Amygdala (tissue), 56 donors: ENCODE measurements at regions not wholly inside any gene's neighbourhood (a gene's known extent, or its start where the extent isn't known, plus 50 kb on each side); places are given as distances from the start of the nearest gene placed in this dataset.
"Not testable (repeated sequence)": the region's sequence is repeated elsewhere in the genome, so short reads cannot be mapped to it uniquely, and the experiment has no call there.

Source experiments
- DNase-seq, 56 donors: peaks; one replicate each; lab custom pipeline; 2025; lab: John Stamatoyannopoulos, UW

- DNase-seq, result not testable (repeated sequence)
Observed at GRCh38 chr13:18248533-18249240, 932.9 kb downstream of the TUBA3C start.

- not testable (repeated sequence) for DNase-seq
Observed at GRCh38 chr13:18240086-18240485, 941.5 kb downstream of the TUBA3C start.

GRCh38 chr13:18238586-18238985, 943.0 kb downstream of the TUBA3C start:
- DNase-seq, result not testable (repeated sequence)

GRCh38 chr13:18236528-18236815, 945.2 kb downstream of the TUBA3C start:
- no peak for DNase-seq

GRCh38 chr13:18235756-18236527, 945.7 kb downstream of the TUBA3C start:
- DNase-seq, result no peak

- DNase-seq, result no peak
Observed at GRCh38 chr13:18235172-18235571, 946.5 kb downstream of the TUBA3C start.

GRCh38 chr13:18234451-18234850, 947.2 kb downstream of the TUBA3C start:
- DNase-seq, result not testable (repeated sequence)

- DNase-seq, result no peak
Observed at GRCh38 chr13:18233783-18234299, 947.8 kb downstream of the TUBA3C start.

GRCh38 chr13:18232994-18233782, 948.4 kb downstream of the TUBA3C start:
- no peak for DNase-seq

- DNase-seq, result no peak
Observed at GRCh38 chr13:18232298-18232993, 949.2 kb downstream of the TUBA3C start.

- not testable (repeated sequence) for DNase-seq
Observed at GRCh38 chr13:18224411-18224810, 957.2 kb downstream of the TUBA3C start.

- DNase-seq, result not testable (repeated sequence)
Observed at GRCh38 chr13:18214689-18215088, 966.9 kb downstream of the TUBA3C start.

GRCh38 chr13:18213511-18213910, 968.1 kb downstream of the TUBA3C start:
- not testable (repeated sequence) for DNase-seq

GRCh38 chr13:18212873-18213272, 968.8 kb downstream of the TUBA3C start:
- DNase-seq, result no peak

GRCh38 chr13:18211752-18212560, 969.7 kb downstream of the TUBA3C start:
- not testable (repeated sequence) for DNase-seq

- not testable (repeated sequence) for DNase-seq
Observed at GRCh38 chr13:18204614-18205178, 976.9 kb downstream of the TUBA3C start.

GRCh38 chr13:18195365-18195678, 986.3 kb downstream of the TUBA3C start:
- not testable (repeated sequence) for DNase-seq

GRCh38 chr13:18194631-18195364, 986.8 kb downstream of the TUBA3C start:
- not testable (repeated sequence) for DNase-seq

GRCh38 chr13:18194104-18194503, 987.5 kb downstream of the TUBA3C start:
- not testable (repeated sequence) for DNase-seq
